Astrocyte (in vitro differentiated cells and primary cell): ENCODE measurements at regions not wholly inside any gene's neighbourhood (a gene's known extent, or its start where the extent isn't known, plus 50 kb on each side); places are given as distances from the start of the nearest gene placed in this dataset.

Source experiments
- DNase-seq: peaks from one replicate; pipeline ENCODE4 v3.0.0-alpha.2; 2010; ENCODE audit warnings: low read depth
- FAIRE-seq: peaks from 2 replicates; lab custom pipeline; 2011; peaks lifted over from hg19 to GRCh38; lab: Jason Lieb, UNC
- H2AFZ ChIP-seq: 2 replicates; pipeline ENCODE4 v1.6.0; 2012; ENCODE audit warnings: low read depth, low read length, inconsistent platforms
- H3K27ac ChIP-seq: 2 replicates; pipeline ENCODE4 v1.5.1; 2011; ENCODE audit warnings: low read depth, low read length, inconsistent platforms
- H3K27me3 ChIP-seq: 2 replicates; pipeline ENCODE4 v1.6.0; 2011; ENCODE audit warnings: low read length, inconsistent platforms; ENCODE audit not compliant: insufficient read depth
- H3K36me3 ChIP-seq: 2 replicates; pipeline ENCODE4 v1.5.1; 2011; ENCODE audit warnings: low read length, inconsistent platforms; ENCODE audit not compliant: insufficient read depth
- H3K4me1 ChIP-seq: 2 replicates; pipeline ENCODE4 v1.5.1; 2011; ENCODE audit warnings: low read length, inconsistent platforms; ENCODE audit not compliant: insufficient read depth
- H3K4me2 ChIP-seq: 2 replicates; pipeline ENCODE4 v1.6.0; 2012; ENCODE audit warnings: low read length, inconsistent platforms
- H3K4me3 ChIP-seq: 2 replicates; pipeline ENCODE4 v1.5.1; 2011; ENCODE audit warnings: low read depth, mild to moderate bottlenecking, low read length, inconsistent platforms; ENCODE audit not compliant: insufficient read depth
- H3K79me2 ChIP-seq: 2 replicates; pipeline ENCODE4 v1.6.0; 2012; ENCODE audit warnings: mild to moderate bottlenecking, low read length, inconsistent platforms; ENCODE audit not compliant: insufficient read depth
- H3K9ac ChIP-seq: 2 replicates; pipeline ENCODE4 v1.6.0; 2012; ENCODE audit warnings: mild to moderate bottlenecking, low read length, inconsistent platforms
- H3K9me3 ChIP-seq: 2 replicates; pipeline ENCODE4 v1.5.1; 2012; ENCODE audit warnings: low read depth, mild to moderate bottlenecking, low read length, inconsistent platforms; ENCODE audit not compliant: insufficient read depth
- H4K20me1 ChIP-seq: 2 replicates; pipeline ENCODE4 v1.6.0; 2012; ENCODE audit warnings: low read length, inconsistent platforms; ENCODE audit not compliant: insufficient read depth
- H3K27ac Mint-ChIP-seq: one replicate; pipeline ENCODE4 v1.8.0; 2021; ENCODE audit warnings: mild to moderate bottlenecking, mixed read lengths; ENCODE audit not compliant: unreplicated experiment
- H3K27me3 Mint-ChIP-seq: one replicate; pipeline ENCODE4 v1.8.0; 2021; ENCODE audit warnings: low read depth, mixed read lengths; ENCODE audit not compliant: unreplicated experiment
- H3K36me3 Mint-ChIP-seq: one replicate; pipeline ENCODE4 v1.8.0; 2021; ENCODE audit warnings: low read depth, mixed read lengths; ENCODE audit not compliant: unreplicated experiment
- H3K4me1 Mint-ChIP-seq: one replicate; pipeline ENCODE4 v1.8.0; 2021; ENCODE audit warnings: low read depth, mixed read lengths; ENCODE audit not compliant: unreplicated experiment
- H3K4me3 Mint-ChIP-seq: one replicate; pipeline ENCODE4 v1.8.0; 2021; ENCODE audit warnings: mild to moderate bottlenecking, moderate library complexity, mixed read lengths; ENCODE audit not compliant: unreplicated experiment
- H3K9me3 Mint-ChIP-seq: one replicate; pipeline ENCODE4 v1.8.0; 2021; ENCODE audit warnings: mild to moderate bottlenecking, mixed read lengths; ENCODE audit not compliant: unreplicated experiment
- EZH2 ChIP-seq: IDR thresholded peaks from 2 replicates; pipeline ENCODE4 v1.6.1; 2012; ENCODE audit warnings: mild to moderate bottlenecking, low read length, inconsistent platforms; ENCODE audit not compliant: insufficient read depth
- TF ChIP-seq, protein P1 (sequence below): IDR thresholded peaks from 2 replicates; pipeline ENCODE4 v1.5.1; 2011; ENCODE audit warnings: low read depth, mild to moderate bottlenecking, inconsistent platforms, low read length, moderate library complexity; ENCODE audit not compliant: insufficient read depth

DNA sequence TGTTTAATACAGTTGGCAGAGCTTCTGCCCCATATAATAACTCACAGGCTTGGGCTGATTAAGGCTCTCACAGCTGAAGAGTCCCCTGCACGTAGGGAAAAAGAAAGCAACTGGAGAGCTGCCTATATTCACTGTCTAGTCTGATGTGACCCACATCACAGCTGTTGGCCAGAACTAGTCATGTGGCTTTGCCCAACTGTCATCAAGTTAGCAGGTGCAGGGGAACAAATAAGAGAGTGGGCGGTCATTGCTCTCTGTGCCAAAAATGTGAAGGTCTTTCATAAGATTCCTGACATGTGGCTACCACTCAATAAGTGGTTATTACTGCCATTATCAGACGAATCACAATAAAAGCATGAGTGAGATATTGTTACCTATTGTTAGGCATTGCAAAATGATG, 665.2 kb downstream of the DOK5 start:
- no peaks in the 10 kb centered on the region for H4K20me1 ChIP-seq
- Mint-ChIP-seq H3K9me3 (peaks cover 2% of the 10 kb centered on the region), H3K27me3 (no peaks in the 10 kb centered on the region), H3K36me3 (no peaks in the 10 kb centered on the region), H3K4me3 (no peak overlapping the region), H3K4me1 (no peaks in the 10 kb centered on the region), H3K27ac (no peak overlapping the region)
- no peaks in the 10 kb centered on the region for H3K4me1 ChIP-seq
- no peaks in the 10 kb centered on the region for H3K79me2 ChIP-seq
- no peak overlapping the region for H2AFZ ChIP-seq
- no peaks in the 10 kb centered on the region for H3K36me3 ChIP-seq
- no peak overlapping the region for H3K4me3 ChIP-seq
- no peak overlapping the region for H3K27ac ChIP-seq
- FAIRE-seq (no peak), DNase-seq (no peak)
- no peaks in the 10 kb centered on the region for H3K27me3 ChIP-seq
- H3K4me2 ChIP-seq = no peak overlapping the region
- H3K9ac ChIP-seq = no peak overlapping the region
- no peaks in the 10 kb centered on the region for H3K9me3 ChIP-seq
- TF ChIP-seq, protein P1, sequence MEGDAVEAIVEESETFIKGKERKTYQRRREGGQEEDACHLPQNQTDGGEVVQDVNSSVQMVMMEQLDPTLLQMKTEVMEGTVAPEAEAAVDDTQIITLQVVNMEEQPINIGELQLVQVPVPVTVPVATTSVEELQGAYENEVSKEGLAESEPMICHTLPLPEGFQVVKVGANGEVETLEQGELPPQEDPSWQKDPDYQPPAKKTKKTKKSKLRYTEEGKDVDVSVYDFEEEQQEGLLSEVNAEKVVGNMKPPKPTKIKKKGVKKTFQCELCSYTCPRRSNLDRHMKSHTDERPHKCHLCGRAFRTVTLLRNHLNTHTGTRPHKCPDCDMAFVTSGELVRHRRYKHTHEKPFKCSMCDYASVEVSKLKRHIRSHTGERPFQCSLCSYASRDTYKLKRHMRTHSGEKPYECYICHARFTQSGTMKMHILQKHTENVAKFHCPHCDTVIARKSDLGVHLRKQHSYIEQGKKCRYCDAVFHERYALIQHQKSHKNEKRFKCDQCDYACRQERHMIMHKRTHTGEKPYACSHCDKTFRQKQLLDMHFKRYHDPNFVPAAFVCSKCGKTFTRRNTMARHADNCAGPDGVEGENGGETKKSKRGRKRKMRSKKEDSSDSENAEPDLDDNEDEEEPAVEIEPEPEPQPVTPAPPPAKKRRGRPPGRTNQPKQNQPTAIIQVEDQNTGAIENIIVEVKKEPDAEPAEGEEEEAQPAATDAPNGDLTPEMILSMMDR = no peak
- no peak for TF ChIP-seq EZH2

DNA sequence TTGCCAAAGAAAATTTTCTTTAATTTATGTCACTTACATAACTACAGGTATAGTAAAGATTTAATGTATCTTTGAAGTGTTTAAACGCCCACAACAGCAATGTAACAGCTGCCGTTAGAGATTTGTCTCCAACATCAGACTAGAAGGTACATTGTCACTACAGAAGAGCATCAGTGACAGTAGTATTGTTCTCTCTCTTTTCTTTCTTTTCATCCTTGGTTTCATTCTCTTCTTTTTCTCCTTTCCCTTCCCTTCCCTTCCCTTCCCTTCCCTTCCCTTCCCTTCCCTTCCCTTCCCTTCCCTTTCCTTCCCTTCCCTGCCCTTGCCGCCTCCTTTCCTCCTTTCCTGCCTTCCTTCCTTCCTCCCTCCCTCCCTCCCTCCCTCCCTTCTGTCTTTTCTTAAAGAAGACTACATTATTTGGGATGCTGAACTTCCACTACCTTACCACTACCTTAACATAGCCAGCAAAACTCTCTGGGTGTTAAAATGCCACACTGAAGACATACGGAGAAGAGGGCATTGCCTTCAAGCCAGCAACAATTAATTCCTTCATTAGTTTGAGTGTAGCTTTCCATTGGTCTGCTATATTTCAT, 663.9 kb downstream of the DOK5 start:
- no peak overlapping the region for H3K4me3 Mint-ChIP-seq

DNA sequence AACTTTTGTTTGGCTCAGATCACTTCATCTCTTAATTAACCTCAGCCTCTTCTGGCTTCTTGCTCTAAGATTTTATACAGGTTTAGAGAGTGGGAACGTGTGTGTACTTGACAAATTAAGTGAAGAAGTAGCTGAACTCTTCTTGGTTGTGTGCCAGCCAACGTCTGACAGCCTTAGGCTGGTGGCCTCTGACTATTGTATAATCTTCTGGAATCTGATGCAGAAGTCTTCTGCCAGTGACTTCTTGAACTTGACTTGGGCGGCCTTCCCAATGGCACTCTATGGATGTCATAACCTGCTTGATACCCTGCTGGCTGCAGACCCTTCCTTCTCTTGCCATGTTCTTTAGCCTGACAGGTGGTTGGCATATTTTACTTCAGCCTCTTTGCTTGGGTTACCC, 660.5 kb downstream of the DOK5 start:
- H3K36me3 Mint-ChIP-seq = no peaks in the 10 kb centered on the region
- no peaks in the 10 kb centered on the region for H3K27me3 Mint-ChIP-seq
- TF ChIP-seq, protein P1 = no peak
- no peak for TF ChIP-seq EZH2
- H2AFZ ChIP-seq = no peak overlapping the region
- H3K4me3 Mint-ChIP-seq = no peak overlapping the region
- no peaks in the 10 kb centered on the region for H3K36me3 ChIP-seq
- H4K20me1 ChIP-seq = no peaks in the 10 kb centered on the region
- no peaks in the 10 kb centered on the region for H3K79me2 ChIP-seq
- peaks cover 5% of the 10 kb centered on the region for H3K9me3 Mint-ChIP-seq
- no peaks in the 10 kb centered on the region for H3K4me1 Mint-ChIP-seq
- H3K27ac ChIP-seq = no peak overlapping the region
- no peaks in the 10 kb centered on the region for H3K9me3 ChIP-seq
- no peak for DNase-seq
- no peaks in the 10 kb centered on the region for H3K4me1 ChIP-seq
- H3K27ac Mint-ChIP-seq = no peak overlapping the region
- no peak overlapping the region for H3K4me2 ChIP-seq
- H3K27me3 ChIP-seq = no peaks in the 10 kb centered on the region
- no peak overlapping the region for H3K4me3 ChIP-seq
- H3K9ac ChIP-seq = no peak overlapping the region
- FAIRE-seq = no peak

More for the DNA sequence above, 663.9 kb downstream of the DOK5 start:
- no peaks in the 10 kb centered on the region for H3K9me3 ChIP-seq
- no peak overlapping the region for H3K4me3 ChIP-seq
- TF ChIP-seq EZH2 = no peak
- TF ChIP-seq, protein P1 = no peak
- no peaks in the 10 kb centered on the region for H3K4me1 ChIP-seq
- H3K9me3 Mint-ChIP-seq = peaks cover 5% of the 10 kb centered on the region
- H3K27ac ChIP-seq = no peak overlapping the region
- H3K9ac ChIP-seq = no peak overlapping the region
- DNase-seq (no peak), FAIRE-seq (no peak)
- H3K4me2 ChIP-seq = no peak overlapping the region
- H3K27ac Mint-ChIP-seq = no peak overlapping the region
- no peaks in the 10 kb centered on the region for H3K27me3 Mint-ChIP-seq
- no peaks in the 10 kb centered on the region for H3K27me3 ChIP-seq
- no peaks in the 10 kb centered on the region for H3K4me1 Mint-ChIP-seq
- H4K20me1 ChIP-seq = no peaks in the 10 kb centered on the region
- H3K36me3 Mint-ChIP-seq = no peaks in the 10 kb centered on the region
- no peaks in the 10 kb centered on the region for H3K36me3 ChIP-seq
- no peak overlapping the region for H2AFZ ChIP-seq
- H3K79me2 ChIP-seq = no peaks in the 10 kb centered on the region
